ENCODE measurements at regions not wholly inside any gene's neighbourhood (a gene's known extent, or its start where the extent isn't known, plus 50 kb on each side); places are given as distances from the start of the nearest gene placed in this dataset.

DNA sequence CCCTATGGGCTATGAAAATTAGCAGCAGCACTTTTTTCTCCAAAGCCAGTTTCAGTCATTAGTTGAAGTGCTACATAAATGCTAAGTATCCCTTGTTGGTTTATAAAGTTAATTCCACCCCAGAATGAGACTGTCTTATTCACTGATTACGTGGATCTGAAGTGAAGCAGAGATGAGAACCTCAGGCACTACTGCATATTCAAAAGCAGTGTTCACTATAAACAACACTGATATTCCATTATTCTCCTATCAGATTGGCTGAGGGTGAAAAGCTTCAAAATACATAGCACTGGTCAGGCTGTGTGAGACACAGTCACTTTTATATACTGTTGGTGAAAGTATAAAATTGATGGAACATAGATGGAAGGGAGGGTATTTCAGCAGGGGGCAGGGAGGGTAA, 395.7 kb upstream of the RARB start:
- no peak for FAIRE-seq

DNA sequence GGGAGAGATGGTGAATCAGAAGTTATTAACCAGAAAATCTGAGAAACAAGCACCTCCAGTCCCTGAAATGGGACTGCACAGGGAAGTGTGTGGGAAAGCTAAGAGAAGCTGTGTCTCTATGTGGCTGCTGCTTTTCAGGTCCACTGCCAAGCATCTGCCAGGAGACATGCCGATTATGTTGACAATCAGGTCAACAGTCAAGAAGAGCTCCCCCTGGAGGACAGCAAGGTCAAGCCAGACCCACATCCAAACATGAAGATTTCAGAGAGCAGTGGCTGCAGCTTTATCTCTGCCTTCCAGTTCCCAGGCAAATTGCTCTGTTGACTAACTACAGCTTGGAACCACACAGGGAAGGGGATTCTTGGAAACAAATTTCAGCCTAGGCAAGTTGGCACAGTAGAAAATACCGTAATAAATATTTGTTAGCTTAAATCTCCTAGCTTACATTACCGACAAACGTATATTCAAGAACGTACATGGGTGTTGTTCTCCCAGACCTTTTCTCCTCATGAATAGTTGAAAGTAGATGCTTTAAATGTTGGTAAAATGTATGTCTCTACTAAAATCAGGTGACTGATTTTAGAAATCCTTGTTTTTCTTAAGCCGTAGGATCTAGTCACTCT, 394.5 kb upstream of the RARB start:
- DNase-seq (ENCODE audit: insufficient read length, low spot score) (peak; percentile 32), FAIRE-seq (peak; percentile 71)

More for the DNA sequence above, 395.7 kb upstream of the RARB start:
- DNase-seq (ENCODE audit: insufficient read length, low spot score): no peak

DNA sequence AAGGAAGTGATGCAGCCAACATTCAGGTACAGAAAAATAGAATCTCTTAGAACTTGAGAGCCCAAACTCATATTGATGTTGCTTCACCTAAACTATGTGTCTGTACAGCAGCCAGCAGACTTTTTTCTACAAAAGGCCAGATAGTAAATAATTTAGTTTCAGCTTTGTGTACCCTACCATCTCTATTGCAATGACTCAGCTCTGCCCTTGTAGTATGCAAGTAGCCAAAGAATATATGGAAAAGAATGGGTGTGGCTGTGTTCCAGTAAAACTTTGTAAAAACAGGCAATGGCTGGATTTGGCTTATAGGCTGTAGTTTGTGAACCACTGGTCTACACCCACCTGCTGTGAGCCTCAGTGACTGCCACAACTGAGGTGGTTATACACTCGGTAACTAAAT, 392.5 kb upstream of the RARB start:
- DNase-seq (ENCODE audit: insufficient read length, low spot score): no peak
- FAIRE-seq: no peak

DNA sequence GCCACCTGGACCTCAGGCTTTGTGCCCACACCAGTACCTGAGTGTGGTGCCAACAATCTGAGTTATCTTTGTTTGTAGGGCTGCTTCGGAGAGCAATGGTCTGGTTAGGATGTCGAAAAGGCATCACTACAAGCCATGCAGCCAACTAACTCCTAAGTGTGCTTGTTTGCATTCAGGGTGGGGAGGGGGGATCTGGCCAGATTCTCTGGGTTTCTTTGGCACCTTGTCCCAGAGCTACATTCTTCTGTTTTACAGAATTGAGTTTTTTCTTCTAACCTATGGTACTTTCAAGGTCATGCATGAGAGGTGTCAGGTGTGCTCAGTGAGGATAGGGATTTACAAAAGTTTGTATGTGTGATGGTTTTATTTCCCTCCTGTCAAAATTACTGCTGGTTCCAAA, 391.4 kb upstream of the RARB start:
- DNase-seq (ENCODE audit: insufficient read length, low spot score): no peak
- FAIRE-seq: no peak

DNA sequence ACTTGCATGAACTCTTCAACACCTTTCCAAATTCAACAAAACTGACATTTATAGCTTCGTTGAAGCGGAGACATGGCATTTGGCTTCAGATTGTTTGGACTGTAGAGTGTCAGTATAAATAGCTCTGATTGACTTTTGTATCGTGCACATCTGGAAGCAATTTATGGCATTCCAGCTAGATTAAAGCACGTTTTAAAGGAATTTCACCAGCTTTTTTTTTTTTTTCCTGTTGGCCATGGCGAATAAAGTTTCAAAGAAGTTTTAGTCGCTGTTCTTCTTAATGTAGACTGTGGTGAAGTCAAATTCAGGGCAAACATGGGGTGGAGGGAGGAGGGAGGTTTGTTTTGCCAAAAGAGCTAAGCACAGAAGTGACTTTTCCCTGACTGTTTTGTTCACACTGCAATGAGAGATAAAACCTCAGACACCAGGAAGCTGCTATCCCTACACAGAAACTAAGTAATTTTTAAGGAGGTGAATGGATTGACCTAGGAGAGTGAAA, 391.0 kb upstream of the RARB start:
- no peak for FAIRE-seq

DNA sequence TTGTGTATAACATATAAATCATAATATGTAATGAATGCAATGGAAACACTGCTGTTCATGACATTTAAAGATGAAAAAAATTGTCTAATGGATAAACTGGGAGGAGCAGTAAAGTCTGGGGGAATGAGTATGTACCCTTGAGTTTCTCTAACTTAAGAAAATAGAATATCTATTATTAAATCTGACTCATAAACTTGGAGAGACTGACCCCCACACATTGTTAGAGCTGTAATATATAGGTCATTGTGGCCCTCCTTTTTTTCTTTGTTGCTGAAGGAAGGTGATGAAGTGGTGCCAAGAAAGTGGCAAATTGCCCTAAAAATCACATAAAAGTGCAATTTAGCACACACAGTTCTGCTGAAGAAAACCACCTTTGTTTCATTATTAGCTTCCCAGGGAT, 389.8 kb upstream of the RARB start:
- DNase-seq (ENCODE audit: insufficient read length, low spot score): no peak
- FAIRE-seq: no peak

More for the DNA sequence above, 391.0 kb upstream of the RARB start:
- DNase-seq (ENCODE audit: insufficient read length, low spot score): no peak

DNA sequence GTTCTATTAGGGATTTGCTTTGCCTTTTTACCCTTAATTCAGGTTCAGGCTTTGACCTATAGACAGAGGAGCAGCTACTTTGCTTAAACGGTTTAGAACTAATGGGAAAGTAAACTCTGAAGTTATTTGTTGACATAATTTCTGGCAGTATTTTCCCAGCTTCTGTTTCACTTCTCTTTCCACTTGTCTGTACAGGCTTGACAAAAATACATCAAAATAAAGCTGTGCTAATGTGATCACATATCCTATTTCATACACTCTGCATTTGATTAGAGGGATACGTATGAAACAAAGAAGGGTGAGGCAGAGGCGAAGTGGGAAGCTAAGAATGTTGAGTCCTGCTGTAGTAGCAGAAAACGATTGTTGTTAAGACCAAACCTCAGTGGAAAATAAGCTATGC, 389.1 kb upstream of the RARB start:
- FAIRE-seq (no peak), DNase-seq (ENCODE audit: insufficient read length, low spot score) (no peak)

DNA sequence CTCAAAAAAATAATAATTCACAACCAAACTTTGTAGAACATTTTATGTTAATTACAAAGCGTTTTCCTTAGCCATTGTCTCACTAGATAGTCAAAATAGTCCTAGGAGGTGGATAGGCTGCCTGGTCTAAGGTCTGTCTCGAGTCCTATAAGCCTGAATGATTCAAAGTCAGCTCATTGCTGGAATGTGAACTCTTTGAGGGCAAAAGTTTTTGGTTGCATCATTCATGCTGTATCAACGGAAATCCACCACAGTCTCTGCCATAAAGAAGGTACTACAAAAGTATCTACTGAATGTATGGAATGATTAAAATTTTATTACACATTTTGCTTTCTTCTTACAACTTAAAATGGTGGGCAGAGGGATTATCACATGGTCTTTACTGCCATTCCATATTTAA, 387.3 kb upstream of the RARB start:
- DNase-seq (ENCODE audit: insufficient read length, low spot score) (no peak), FAIRE-seq (no peak)

DNA sequence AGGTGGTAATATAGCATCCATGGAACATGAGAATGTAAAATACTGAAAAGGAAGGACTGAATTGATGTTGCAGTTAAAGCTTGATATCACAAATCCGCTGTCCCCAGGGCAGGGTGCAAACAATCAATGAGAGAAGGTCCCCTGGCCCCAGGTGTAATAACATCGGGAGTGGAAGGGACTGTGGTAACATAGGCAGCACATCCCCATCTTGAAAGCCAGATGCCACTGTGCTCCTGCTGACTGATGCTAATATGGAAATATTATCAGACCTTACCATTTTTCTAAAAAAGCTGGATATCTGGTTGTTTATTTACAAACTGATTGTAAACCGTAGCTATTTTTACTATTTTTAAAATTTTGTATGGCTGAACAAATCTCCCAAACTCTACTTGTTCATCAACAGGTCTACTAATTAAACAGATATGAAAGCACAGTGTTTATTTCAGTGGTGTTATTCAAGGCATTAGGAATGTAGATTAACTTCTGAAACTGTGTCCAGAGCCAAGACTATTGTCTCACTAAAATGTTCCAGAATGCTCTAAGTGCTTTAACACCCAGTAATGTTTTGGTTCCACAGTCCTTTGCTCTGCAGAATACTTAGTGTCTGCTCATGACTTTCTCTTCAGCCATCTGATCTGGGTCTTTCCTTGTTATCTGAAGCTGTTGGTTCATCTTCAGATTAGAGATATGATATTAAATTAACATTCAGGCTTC, 386.0 kb upstream of the RARB start:
- FAIRE-seq: no peak
- DNase-seq (ENCODE audit: insufficient read length, low spot score): no peak

DNA sequence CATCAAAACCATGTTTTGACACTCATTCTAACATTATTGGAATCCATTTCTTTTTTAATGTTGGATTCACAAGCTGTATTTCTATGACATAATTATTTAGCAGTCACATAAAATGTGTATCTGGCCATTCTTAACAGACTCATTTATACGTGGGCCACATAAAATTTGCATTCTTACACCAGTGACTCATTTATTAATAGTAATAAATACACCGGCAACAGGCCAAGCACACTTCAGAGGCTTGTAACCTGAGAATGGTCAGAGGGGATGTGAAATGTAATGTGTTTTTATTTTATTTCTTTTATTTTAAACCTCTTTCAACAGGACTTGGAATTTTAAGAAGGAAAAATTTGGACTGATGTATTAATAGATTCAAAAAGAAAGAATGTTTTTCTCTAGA, 384.9 kb upstream of the RARB start:
- no peak for FAIRE-seq
- DNase-seq (ENCODE audit: insufficient read length, low spot score): no peak

DNA sequence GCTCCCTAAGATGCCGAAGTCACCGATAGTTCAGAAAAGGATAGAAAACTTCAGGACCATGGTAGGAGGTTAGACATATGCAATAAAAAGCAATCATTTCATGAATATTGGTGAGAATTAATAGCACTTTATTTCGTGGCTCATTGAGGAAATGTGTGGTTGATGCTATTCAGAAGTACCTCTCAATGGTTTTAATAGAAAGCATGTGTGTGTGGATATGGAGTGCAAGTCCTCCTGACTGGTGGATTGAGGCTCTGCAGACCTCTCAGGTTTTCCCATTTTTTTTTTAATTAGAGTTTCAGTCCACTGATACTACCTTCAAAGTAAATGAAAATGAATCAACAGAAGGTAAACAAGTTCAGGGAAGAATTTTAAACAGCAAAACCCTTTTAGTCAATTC, 384.3 kb upstream of the RARB start:
- DNase-seq (ENCODE audit: insufficient read length, low spot score) (no peak), FAIRE-seq (no peak)

DNA sequence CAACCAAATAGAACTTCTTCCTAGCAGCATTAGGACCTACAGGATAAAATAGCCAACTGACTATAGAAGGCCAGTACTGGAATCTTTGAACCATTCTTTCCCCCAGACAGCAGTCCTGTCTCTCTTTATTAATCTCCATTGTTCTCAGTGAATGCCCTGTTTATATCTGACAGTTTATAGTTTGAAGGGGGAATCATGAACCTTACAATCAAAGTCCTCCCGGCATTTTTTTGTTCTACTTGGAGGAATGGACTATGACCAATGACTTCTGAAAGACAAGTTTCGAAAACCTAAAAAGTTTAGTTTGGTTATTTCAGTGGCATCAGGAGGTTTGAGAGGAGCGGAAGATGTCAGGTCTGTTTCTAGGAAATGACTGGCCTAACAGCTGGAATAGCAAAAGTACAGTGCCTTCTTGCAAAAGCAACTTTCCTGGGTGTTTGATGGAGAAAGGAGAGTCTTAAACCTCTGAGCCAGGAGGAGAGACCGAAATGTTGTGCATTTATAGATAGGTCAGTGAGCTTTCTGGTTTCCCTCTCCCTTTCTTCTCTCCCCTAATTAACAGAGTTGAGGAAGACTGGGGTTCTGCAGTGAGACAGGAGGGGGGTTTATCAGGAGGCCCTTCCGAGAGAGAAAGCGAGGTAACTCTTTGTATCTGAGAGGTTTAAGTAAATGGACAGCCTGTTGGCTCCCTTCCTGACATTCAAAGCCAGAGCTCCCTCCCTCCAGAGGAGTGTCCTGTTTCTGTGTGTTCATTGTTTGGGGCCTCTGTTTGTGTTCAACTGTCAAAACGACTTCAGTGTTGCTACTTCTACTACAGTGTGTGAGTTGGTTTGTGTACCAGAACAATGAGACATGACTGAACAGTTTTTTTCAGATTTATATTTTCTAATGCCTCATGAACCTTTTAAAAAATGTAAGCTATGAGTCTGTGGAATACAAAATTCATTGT, 383.0 kb upstream of the RARB start:
- FAIRE-seq: no peak
- DNase-seq (ENCODE audit: insufficient read length, low spot score): no peak

DNA sequence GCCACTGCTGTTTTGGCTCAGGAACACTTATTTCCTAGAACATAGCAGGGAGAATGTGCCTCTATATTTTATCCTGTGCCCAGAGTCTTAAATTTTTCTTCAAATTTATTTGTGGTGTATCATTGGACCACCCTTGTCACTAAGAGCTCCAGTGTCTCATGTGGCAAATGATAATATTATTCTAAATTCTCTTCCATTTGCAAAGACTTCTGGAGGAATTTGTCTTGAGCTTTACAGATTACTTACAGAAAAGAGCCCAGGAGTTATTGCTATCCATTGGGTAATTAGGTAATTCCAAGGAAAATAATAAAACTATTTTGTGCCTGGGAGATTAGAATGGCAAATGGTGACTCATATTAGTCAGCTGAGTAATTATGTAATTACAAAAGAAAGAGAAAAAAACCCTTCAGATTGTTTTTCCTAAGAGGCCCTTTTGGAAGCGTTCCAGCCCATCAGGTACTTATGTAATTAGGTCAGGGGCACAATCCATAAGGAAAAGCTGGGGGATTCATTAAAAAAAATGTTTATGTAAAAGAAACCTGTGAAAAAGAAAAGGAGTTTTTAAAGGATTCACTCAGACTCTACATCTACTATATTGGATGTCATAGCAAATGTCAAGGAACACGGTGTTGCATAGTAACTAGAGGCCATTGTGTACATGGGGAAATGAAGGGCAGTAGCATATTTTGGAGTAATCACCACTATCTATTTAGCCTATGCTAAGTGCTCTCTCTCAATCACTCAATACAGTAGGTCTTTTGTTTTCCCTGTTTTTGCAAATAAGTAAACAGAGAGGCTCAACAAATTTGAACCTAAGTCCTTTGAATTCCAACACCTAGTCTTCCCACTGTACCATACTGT, 380.9 kb upstream of the RARB start:
- DNase-seq (ENCODE audit: insufficient read length, low spot score) (no peak), FAIRE-seq (no peak)

DNA sequence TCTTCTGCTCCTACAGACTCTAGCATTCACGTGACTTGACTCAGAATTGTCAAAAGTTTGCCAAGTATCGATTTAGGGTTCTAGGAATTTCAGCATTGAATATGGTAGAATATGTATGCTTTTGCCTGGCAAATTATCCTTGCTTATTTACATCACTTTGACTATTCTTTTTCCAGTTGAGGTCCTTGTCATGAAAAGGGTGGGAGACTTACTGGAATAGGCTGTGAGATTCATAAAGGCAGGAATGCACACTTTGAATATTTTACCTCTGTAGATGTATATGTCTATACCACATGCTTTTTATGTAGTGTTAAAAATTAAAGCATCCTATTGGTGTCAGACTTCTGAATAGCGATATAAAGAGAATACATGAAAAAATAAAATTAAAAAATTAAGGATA, 378.8 kb upstream of the RARB start:
- no peak for FAIRE-seq
- DNase-seq (ENCODE audit: insufficient read length, low spot score): no peak

DNA sequence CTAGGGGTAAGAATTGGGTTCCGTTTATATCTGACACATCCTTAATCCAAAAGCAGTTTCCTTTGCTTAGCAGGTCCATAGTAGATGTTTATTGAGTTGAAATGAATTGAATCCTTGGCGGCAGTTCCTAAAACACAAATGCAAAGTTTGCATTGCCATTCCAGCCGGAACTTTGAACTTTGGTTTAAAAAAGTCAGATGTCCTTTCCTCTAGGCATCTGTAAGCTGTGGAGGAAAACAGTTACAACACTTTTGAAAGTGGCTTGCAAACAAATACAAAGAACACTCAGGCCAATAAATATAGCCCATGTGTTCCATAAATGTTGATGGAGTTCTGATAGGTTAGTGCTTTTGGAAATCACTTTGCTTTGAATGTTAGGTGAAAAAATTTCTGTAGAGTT, 374.7 kb upstream of the RARB start:
- no peak for DNase-seq (ENCODE audit: insufficient read length, low spot score)
- no peak for FAIRE-seq

DNA sequence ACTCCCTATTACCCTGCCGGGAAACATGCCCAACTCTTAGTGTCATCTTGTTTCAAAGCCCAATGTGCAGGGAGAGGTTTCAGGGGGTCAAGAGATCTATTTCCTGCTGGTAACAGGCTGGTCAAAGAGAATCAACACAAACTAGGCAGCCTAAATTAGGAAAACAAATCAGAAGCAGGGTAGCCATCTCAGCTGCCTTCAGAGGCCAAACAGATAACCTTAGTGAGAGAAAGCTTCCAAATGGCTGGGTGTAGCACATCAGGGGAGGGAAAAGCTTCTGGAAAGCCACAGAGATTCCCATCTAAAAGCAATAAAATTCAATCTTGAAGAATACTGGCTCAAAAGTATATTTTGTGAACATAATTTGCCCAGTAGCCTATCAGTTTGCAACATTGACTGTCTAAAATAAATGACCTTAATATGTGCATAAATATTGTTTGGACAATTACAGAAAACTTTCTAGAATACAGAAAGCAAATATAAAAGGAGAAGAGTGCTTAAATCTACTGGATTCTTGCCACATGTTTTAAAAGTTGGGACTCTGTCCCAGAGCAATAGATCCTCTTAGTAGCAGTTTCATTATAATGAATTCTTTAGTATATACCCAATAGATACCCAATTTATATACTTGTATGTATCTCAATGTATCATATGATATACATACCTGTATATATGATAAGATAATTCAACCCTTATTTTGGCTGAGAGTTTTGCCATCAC, 371.9 kb upstream of the RARB start:
- FAIRE-seq (no peak), DNase-seq (ENCODE audit: insufficient read length, low spot score) (no peak)

DNA sequence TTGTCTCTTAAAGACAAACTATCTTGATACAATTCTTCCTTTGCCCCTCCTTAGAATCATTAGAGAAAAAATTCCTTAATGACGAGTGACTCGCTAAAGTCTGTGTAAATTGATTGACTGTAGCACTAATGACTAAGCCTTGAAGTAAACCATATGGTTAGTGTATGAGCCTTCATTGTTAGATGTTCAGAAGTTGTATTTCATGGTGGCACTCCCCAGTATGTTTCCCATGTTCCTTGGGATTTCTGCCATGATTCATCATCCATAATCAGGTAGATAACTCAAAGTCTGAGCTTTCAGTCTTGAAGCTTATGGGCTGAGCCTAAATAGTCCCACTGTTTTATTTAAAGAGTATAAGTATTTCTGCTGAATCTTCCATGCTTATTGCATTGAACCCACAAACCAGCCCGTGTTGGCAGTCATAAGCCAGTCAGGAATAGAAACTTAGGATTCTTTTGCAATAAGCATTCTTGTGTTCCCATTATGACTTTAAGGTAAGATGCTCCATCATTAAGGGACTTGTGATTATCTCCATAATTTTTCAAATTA, 371.2 kb upstream of the RARB start:
- FAIRE-seq (no peak), DNase-seq (ENCODE audit: insufficient read length, low spot score) (no peak)

DNA sequence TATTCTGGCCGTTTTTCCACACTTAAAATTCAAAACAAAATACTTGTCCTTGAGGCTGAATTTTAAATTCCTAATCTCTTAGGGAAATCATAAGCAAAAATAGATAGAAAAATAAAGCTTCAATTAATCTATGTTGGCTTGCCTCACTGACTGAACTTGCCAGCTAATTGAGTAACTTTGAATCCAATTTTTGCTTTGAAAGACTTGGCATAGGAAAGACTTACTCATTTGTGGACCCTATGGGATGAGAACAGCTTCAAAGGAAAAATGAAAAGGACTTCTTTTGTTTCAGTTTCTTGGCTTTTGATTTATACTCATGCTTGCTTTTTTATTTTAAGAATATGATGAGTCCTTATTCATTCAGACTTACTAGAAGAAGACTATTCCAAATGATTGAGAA, 370.7 kb upstream of the RARB start:
- no peak for DNase-seq (ENCODE audit: insufficient read length, low spot score)
- no peak for FAIRE-seq

DNA sequence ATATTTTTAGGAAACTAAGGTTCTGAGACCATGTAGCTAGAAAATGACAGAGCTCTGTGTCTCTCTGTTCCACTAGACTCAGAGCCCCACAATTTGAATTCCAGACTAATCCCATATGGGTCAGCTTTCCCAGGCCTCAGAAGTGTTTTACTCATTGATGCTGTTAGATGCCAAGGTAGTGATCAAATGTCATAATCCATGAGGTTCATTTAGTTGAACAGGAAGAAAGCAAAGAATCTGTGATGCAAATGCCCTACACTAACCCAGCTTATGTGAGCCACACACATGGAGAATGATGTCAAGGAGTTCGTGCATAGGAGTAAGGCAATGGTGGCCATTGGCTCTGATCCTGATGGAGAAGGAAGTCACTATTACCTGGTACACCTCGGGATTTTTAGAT, 363.4 kb upstream of the RARB start:
- DNase-seq (ENCODE audit: insufficient read length, low spot score) (no peak), FAIRE-seq (no peak)

DNA sequence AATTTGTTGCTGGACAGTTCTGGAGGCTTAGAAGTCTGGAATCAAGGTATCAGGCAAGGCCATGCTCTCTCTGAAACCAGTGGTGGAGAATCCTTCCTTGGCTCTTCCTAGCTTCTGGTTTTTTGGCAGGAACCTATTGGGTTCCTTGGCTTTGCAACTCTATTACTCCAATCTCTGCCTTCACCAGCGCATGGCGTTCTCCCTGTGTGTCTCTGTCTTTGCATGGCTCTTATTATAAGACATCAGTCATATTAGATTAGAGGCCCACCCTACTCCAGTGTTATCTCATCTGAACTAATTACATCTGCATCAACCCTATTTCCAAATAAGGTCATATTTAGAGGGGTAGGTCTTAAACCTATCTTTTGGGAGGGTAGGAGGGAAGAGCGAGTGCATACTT, 358.1 kb upstream of the RARB start:
- FAIRE-seq: no peak

More for the DNA sequence above, 358.1 kb upstream of the RARB start:
- no peak for DNase-seq (ENCODE audit: insufficient read length, low spot score)
